HEK293 (cell line): ENCODE measurements at regions not wholly inside any gene's neighbourhood (a gene's known extent, or its start where the extent isn't known, plus 50 kb on each side); places are given as distances from the start of the nearest gene placed in this dataset.

Experiments
- KLF7 ChIP-seq: fragments of 450-650 bp; formaldehyde crosslinking; IDR thresholded peaks from 2 replicates; pipeline ENCODE4 v1.5.1; 2016; ENCODE audit warnings: missing biosample characterization, missing genetic modification characterization, borderline replicate concordance
- SCRT1 ChIP-seq: fragments of 450-650 bp; formaldehyde crosslinking; IDR thresholded peaks from 2 replicates; pipeline ENCODE4 v1.5.1; 2016; ENCODE audit warnings: missing biosample characterization, missing genetic modification characterization, borderline replicate concordance
- SCRT2 ChIP-seq: fragments of 450-650 bp; formaldehyde crosslinking; IDR thresholded peaks from 2 replicates; pipeline ENCODE4 v1.5.1; 2016; ENCODE audit warnings: missing biosample characterization, missing genetic modification characterization
- SP3 ChIP-seq: fragments of 450-650 bp; formaldehyde crosslinking; IDR thresholded peaks from 2 replicates; pipeline ENCODE4 v1.5.1; 2016; ENCODE audit warnings: missing biosample characterization, missing genetic modification characterization
- ZNF140 ChIP-seq: fragments of 450-650 bp; formaldehyde crosslinking; IDR thresholded peaks from 2 replicates; pipeline ENCODE4 v1.5.1; 2016; ENCODE audit warnings: missing biosample characterization, missing genetic modification characterization
- ZNF266 ChIP-seq: fragments of 450-650 bp; formaldehyde crosslinking; IDR thresholded peaks from 2 replicates; pipeline ENCODE4 v1.5.1; 2016; ENCODE audit warnings: missing biosample characterization, missing genetic modification characterization, low read depth
- ZNF335 ChIP-seq: fragments of 450-650 bp; formaldehyde crosslinking; conservative IDR thresholded peaks from 2 replicates; pipeline ENCODE4 v1.5.1; 2016; ENCODE audit warnings: missing biosample characterization, missing genetic modification characterization
- ZNF560 ChIP-seq: fragments of 450-650 bp; formaldehyde crosslinking; IDR thresholded peaks from 2 replicates; pipeline ENCODE4 v1.5.1; 2017; ENCODE audit warnings: missing biosample characterization, missing genetic modification characterization, borderline replicate concordance
- ZNF600 ChIP-seq: fragments of 450-650 bp; formaldehyde crosslinking; IDR thresholded peaks from 2 replicates; pipeline ENCODE4 v1.5.1; 2016; ENCODE audit warnings: missing biosample characterization, missing genetic modification characterization
- ZNF76 ChIP-seq: fragments of 450-650 bp; formaldehyde crosslinking; IDR thresholded peaks from 2 replicates; pipeline ENCODE4; 2016; ENCODE audit warnings: low read depth, missing biosample characterization, missing genetic modification characterization, borderline replicate concordance
- TF ChIP-seq, protein P1 (sequence below): fragments of 450-650 bp; IDR thresholded peaks from 2 replicates; pipeline ENCODE4 v1.5.1; 2018; ENCODE audit warnings: missing biosample characterization, mild to moderate bottlenecking, missing genetic modification characterization
- TF ChIP-seq, protein P2 (sequence below): fragments of 450-650 bp; formaldehyde crosslinking; IDR thresholded peaks from 2 replicates; pipeline ENCODE4 v1.5.1; 2016; ENCODE audit warnings: missing biosample characterization, missing genetic modification characterization
- TF ChIP-seq, protein P3 (sequence below): fragments of 450-650 bp; formaldehyde crosslinking; IDR thresholded peaks from 2 replicates; pipeline ENCODE4 v1.5.1; 2016; ENCODE audit warnings: missing biosample characterization, missing genetic modification characterization
- TF ChIP-seq, protein P4 (sequence below): fragments of 450-650 bp; formaldehyde crosslinking; IDR thresholded peaks from 2 replicates; pipeline ENCODE4 v1.5.1; 2016; ENCODE audit warnings: missing biosample characterization, missing genetic modification characterization
- TF ChIP-seq, protein P5 (sequence below): fragments of 450-650 bp; formaldehyde crosslinking; IDR thresholded peaks from 2 replicates; pipeline ENCODE4 v1.5.1; 2017; ENCODE audit warnings: missing biosample characterization, missing genetic modification characterization
- TF ChIP-seq, protein P6 (sequence below): fragments of 450-650 bp; formaldehyde crosslinking; IDR thresholded peaks from 2 replicates; pipeline ENCODE4 v1.5.1; 2016; ENCODE audit warnings: missing biosample characterization, missing genetic modification characterization

DNA sequence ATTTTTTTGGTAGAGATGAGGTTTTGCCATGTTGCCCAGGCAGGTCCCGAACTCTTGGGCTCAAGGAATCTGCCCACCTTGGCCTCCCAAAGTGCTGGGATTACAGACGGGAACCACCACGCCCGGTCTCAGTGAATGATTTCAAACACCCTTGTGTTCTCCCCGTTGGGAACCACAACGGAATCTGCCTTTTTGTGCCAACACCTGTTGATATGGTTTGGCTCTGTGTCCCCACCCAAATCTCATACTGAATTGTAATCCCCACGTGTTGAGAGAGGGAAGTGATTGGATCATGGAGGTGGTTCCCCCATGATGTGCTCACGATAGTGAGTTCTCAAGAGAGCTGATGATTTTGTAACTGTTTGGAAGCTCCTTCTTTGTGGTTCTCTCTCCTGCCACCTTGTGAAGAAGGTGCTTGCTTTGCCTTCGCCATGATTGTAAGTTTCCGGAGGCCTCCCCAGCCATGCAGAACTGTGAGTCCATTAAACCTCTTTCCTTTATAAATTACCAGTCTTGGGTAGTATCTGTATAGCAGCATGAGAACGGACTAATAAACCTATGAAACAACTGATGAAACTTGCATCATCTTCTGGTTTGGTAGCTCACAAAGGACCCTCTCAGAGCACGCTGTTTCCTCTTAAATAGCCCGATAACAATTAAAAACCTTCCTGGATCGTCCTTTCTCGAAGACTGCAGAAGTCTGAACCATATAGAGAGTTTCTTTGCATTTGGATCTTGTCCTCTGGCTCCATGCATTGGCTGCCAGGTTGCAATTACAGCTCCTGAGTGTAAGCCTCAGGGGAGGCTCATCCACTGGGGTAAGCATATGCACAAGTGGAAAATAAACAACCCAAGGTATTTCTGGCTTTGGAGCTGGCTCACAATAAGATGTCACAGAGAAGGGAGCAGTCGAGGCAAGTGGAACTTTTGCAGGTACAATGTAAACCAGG, 91.5 kb downstream of the SPRY4 start (continued):
- TF ChIP-seq, protein P1, sequence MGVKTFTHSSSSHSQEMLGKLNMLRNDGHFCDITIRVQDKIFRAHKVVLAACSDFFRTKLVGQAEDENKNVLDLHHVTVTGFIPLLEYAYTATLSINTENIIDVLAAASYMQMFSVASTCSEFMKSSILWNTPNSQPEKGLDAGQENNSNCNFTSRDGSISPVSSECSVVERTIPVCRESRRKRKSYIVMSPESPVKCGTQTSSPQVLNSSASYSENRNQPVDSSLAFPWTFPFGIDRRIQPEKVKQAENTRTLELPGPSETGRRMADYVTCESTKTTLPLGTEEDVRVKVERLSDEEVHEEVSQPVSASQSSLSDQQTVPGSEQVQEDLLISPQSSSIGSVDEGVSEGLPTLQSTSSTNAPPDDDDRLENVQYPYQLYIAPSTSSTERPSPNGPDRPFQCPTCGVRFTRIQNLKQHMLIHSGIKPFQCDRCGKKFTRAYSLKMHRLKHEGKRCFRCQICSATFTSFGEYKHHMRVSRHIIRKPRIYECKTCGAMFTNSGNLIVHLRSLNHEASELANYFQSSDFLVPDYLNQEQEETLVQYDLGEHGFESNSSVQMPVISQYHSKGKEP (tag by site-specific recombination), result peak; percentile 81; the same call in 1 of the 2 replicates
- TF ChIP-seq ZNF266 (tag by site-specific recombination), result no peak
- TF ChIP-seq, protein P2, sequence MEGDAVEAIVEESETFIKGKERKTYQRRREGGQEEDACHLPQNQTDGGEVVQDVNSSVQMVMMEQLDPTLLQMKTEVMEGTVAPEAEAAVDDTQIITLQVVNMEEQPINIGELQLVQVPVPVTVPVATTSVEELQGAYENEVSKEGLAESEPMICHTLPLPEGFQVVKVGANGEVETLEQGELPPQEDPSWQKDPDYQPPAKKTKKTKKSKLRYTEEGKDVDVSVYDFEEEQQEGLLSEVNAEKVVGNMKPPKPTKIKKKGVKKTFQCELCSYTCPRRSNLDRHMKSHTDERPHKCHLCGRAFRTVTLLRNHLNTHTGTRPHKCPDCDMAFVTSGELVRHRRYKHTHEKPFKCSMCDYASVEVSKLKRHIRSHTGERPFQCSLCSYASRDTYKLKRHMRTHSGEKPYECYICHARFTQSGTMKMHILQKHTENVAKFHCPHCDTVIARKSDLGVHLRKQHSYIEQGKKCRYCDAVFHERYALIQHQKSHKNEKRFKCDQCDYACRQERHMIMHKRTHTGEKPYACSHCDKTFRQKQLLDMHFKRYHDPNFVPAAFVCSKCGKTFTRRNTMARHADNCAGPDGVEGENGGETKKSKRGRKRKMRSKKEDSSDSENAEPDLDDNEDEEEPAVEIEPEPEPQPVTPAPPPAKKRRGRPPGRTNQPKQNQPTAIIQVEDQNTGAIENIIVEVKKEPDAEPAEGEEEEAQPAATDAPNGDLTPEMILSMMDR, result peak; percentile 18; the same call in 1 of the 2 replicates
- TF ChIP-seq ZNF335 (tag by site-specific recombination), result peak; percentile 68
- TF ChIP-seq ZNF76, result no peak
- TF ChIP-seq ZNF600 (tag by site-specific recombination), result no peak
- 0 out of 2 replicates have a peak, but pooled peaks have one; percentile 10 for TF ChIP-seq KLF7 (tag by site-specific recombination)
- TF ChIP-seq SP3 (tag by site-specific recombination), result no peak
- peak; percentile 89; the same call in 1 of the 2 replicates for TF ChIP-seq ZNF140 (tag by site-specific recombination)
- TF ChIP-seq, protein P3, sequence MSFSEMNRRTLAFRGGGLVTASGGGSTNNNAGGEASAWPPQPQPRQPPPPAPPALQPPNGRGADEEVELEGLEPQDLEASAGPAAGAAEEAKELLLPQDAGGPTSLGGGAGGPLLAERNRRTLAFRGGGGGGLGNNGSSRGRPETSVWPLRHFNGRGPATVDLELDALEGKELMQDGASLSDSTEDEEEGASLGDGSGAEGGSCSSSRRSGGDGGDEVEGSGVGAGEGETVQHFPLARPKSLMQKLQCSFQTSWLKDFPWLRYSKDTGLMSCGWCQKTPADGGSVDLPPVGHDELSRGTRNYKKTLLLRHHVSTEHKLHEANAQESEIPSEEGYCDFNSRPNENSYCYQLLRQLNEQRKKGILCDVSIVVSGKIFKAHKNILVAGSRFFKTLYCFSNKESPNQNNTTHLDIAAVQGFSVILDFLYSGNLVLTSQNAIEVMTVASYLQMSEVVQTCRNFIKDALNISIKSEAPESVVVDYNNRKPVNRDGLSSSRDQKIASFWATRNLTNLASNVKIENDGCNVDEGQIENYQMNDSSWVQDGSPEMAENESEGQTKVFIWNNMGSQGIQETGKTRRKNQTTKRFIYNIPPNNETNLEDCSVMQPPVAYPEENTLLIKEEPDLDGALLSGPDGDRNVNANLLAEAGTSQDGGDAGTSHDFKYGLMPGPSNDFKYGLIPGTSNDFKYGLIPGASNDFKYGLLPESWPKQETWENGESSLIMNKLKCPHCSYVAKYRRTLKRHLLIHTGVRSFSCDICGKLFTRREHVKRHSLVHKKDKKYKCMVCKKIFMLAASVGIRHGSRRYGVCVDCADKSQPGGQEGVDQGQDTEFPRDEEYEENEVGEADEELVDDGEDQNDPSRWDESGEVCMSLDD (tag by site-specific recombination), result no peak
- TF ChIP-seq SCRT1 (tag by site-specific recombination), result peak; percentile 75; the same call in 1 of the 2 replicates
- TF ChIP-seq, protein P4, sequence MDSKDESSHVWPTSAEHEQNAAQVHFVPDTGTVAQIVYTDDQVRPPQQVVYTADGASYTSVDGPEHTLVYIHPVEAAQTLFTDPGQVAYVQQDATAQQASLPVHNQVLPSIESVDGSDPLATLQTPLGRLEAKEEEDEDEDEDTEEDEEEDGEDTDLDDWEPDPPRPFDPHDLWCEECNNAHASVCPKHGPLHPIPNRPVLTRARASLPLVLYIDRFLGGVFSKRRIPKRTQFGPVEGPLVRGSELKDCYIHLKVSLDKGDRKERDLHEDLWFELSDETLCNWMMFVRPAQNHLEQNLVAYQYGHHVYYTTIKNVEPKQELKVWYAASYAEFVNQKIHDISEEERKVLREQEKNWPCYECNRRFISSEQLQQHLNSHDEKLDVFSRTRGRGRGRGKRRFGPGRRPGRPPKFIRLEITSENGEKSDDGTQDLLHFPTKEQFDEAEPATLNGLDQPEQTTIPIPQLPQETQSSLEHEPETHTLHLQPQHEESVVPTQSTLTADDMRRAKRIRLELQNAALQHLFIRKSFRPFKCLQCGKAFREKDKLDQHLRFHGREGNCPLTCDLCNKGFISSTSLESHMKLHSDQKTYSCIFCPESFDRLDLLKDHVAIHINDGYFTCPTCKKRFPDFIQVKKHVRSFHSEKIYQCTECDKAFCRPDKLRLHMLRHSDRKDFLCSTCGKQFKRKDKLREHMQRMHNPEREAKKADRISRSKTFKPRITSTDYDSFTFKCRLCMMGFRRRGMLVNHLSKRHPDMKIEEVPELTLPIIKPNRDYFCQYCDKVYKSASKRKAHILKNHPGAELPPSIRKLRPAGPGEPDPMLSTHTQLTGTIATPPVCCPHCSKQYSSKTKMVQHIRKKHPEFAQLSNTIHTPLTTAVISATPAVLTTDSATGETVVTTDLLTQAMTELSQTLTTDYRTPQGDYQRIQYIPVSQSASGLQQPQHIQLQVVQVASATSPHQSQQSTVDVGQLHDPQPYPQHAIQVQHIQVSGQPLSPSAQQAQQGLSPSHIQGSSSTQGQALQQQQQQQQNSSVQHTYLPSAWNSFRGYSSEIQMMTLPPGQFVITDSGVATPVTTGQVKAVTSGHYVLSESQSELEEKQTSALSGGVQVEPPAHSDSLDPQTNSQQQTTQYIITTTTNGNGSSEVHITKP, result peak; percentile 74
- TF ChIP-seq, protein P5, sequence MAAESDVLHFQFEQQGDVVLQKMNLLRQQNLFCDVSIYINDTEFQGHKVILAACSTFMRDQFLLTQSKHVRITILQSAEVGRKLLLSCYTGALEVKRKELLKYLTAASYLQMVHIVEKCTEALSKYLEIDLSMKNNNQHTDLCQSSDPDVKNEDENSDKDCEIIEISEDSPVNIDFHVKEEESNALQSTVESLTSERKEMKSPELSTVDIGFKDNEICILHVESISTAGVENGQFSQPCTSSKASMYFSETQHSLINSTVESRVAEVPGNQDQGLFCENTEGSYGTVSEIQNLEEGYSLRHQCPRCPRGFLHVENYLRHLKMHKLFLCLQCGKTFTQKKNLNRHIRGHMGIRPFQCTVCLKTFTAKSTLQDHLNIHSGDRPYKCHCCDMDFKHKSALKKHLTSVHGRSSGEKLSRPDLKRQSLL (tag by site-specific recombination), result no peak
- TF ChIP-seq, protein P6, sequence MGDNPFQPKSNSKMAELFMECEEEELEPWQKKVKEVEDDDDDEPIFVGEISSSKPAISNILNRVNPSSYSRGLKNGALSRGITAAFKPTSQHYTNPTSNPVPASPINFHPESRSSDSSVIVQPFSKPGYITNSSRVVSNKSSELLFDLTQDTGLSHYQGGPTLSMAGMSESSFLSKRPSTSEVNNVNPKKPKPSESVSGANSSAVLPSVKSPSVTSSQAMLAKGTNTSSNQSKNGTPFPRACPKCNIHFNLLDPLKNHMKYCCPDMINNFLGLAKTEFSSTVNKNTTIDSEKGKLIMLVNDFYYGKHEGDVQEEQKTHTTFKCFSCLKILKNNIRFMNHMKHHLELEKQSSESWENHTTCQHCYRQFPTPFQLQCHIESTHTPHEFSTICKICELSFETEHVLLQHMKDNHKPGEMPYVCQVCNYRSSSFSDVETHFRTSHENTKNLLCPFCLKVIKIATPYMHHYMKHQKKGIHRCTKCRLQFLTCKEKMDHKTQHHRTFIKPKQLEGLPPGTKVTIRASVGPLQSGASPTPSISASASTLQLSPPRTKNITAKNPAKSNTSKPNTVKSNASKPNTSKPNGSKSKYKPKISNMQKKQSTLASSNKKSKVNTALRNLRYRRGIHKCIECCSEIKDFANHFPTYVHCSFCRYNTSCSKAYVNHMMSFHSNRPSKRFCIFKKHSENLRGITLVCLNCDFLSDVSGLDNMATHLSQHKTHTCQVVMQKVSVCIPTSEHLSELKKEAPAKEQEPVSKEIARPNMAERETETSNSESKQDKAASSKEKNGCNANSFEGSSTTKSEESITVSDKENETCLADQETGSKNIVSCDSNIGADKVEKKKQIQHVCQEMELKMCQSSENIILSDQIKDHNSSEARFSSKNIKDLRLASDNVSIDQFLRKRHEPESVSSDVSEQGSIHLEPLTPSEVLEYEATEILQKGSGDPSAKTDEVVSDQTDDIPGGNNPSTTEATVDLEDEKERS, result no peak
- no peak for TF ChIP-seq ZNF560 (tag by site-specific recombination)
- TF ChIP-seq SCRT2 (tag by site-specific recombination), result peak; percentile 95
